NK-92 treated with Interleukin-12 subunit alpha and Interleukin-12 subunit beta, amount 100 ng/mL, for 24 hours (cell line): ENCODE measurements at regions not wholly inside any gene's neighbourhood (a gene's known extent, or its start where the extent isn't known, plus 50 kb on each side); places are given as distances from the start of the nearest gene placed in this dataset.

Source experiments
- DNase-seq: peaks from one replicate; lab custom pipeline; 2025; lab: John Stamatoyannopoulos, UW

DNA sequence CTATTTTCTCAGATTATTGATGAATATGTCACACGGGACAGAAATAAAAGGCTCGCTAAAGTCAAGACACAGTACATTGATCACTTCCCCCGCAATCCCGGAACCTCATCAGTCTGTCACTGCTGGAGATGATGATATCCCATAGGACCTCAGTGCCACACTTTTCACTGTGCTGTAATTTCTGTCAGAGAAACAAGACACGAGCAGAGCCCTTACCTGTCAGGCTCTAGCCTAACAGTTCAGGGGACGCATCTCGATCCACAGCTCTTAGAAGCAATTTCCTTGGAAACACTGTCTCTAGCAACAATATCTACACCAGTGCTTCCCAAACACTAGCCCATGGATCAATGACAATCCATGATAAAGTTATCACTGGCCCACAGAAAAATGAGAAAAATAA lies 140.0 kb downstream of the GRIN2B start:
- DNase-seq: no peak

DNA sequence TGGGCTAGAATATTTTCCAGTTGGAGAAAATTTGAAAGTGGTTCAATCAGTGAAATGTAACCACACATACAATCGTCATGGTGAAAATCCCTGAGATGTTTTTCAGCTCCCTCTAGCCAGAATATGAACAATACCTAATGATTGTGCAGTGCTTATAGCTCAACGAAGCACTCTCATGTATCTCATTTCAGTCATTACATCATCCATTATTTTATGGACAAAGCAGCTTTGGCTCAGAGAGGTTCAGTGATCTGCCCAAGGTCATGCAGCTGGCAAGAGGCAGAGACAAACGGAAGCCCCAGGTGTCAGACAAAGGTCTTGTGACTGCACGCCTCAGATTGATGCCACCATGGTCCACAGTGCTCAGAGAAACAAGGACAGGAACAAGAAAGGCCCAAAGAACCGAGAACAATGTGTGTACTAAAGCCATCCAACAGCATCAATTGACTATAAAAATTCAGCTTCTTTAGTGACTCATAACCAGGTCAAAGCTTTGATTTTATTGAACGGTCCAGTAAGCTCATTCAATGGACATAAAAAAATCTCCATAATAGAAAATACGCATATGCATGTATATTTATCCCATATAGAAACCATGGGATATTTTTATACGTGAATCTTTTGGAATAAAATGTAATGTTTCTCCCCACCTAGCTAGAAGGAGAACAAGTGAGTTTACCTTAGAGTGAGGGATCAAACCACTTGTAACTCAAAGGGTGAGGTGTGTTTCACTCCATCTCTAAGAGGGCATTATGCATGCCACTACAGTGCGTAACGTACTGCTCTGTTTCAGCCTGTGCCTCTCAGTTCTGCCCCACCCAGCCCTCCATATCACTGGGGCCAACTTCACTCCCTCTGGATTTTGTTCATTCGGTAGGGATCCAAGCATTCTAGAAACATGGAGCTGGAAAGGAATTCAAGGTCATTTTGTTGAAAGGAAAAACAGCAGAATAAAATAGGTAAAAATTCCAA lies 141.8 kb downstream of the GRIN2B start:
- no peak for DNase-seq

GRCh38 chr12:13836099-13836498 lies 145.3 kb downstream of the GRIN2B start:
- no peak for DNase-seq

DNA sequence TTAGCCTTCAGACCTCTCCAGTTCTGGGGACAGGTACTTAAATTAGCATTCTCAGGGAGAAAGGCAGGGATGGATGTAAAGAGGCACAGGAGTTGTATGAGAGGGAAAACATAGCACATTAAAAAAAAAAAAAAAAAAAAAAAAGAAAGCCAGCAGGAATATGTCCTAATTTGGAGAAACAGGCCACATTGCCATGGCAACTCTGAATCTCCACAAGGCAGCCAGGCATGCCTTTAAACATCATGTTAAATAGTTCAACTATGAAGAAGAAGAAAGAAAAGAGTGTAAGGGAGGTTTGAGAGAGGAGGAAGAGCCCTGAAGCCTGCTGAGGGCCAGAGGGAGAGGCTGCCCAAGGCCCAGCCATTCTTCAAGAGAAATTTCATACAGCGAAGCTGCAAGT lies 145.8 kb downstream of the GRIN2B start:
- no peak for DNase-seq

GRCh38 chr12:13834241-13834640 lies 147.2 kb downstream of the GRIN2B start:
- no peak for DNase-seq

GRCh38 chr12:13817131-13817530 lies 164.3 kb downstream of the GRIN2B start:
- no peak for DNase-seq

- no peak for DNase-seq
Observed at GRCh38 chr12:13816394-13816793, 165.0 kb downstream of the GRIN2B start.

- DNase-seq: no peak
Observed at GRCh38 chr12:13812168-13812567, 169.2 kb downstream of the GRIN2B start.

DNA sequence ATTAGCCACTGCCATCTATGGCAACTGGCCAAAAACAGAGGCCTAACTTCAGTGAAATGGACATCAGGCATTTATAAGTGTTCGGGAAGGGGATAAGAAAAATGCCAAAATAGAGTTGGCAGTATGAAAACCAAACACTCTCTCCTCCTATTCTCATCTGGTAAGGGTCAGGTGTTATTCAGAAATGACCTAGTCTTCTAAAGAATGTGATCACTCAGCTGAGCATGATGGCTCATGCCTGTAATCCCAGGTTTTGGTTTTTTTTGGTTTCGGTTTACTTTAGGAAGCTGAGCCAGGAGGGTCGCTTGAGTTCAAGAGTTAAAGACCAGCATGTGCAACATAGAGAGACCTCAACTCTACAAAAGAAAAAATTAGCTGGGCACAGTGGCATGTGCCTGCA lies 170.3 kb downstream of the GRIN2B start:
- DNase-seq: no peak

DNA sequence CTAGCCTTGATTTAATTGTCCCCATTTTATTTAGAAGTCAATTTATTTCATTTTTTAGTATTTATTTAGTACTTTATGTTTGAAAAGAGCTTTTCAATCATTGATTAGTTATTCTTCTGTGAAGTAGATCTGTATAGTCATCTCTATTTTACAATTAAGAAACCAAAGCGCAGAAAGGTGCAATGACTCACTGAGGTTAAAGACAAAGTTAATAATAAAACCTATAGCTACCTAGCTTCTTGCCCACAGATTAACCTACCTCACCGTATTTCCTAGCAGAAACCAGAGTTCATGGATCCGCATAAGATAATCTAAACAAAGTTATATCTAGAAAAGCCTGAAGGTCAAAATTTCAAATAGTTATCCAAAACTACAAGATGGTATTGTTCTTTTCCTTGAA lies 176.4 kb downstream of the GRIN2B start:
- no peak for DNase-seq

DNA sequence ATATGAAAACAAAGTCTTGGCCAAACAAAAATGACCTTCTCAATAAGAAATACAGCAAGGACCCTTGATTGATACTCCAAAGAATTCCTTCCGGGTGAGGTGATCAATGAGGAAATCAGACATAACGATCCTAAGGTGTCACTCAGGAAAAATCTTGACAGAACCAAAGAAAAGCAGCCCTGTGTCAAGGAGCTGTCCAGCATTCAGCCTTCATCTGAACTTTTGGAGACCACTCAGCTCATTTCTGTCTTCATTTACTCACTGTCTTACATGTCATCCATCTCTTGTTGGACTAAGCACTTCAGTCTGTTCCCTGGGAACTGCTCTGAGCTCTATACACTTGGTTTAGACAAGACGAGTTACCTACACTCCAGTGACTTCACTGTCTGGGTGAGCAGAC lies 179.9 kb downstream of the GRIN2B start:
- no peak for DNase-seq

DNA sequence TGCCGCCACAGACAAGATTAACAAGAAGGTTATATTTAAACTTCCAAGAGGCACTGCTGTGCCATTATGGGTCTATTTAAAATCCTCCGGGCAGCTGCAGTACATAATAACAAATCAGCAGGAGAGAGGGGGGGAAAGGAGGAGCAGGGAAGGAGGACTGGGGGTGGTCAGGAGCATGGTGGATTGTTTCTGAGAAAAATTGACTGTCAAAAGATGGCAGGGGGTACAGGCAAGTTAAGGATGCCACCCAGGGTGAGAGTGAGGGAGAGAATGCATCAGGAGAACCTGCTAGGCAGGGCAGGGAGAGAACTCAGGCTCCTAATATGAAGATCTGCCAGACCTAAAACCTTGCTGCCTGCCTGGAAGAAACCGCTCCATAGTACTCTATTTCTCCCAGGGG lies 181.8 kb downstream of the GRIN2B start:
- no peak for DNase-seq

GRCh38 chr12:13798162-13798561 lies 183.2 kb downstream of the GRIN2B start:
- no peak for DNase-seq

- no peak for DNase-seq
Observed at GRCh38 chr12:13794706-13795105, 186.7 kb downstream of the GRIN2B start.

GRCh38 chr12:13790317-13790716 lies 191.1 kb downstream of the GRIN2B start:
- no peak for DNase-seq

GRCh38 chr12:13788626-13789025 lies 192.8 kb downstream of the GRIN2B start:
- DNase-seq: no peak

GRCh38 chr12:13786646-13787045 lies 194.8 kb downstream of the GRIN2B start:
- DNase-seq: no peak

DNA sequence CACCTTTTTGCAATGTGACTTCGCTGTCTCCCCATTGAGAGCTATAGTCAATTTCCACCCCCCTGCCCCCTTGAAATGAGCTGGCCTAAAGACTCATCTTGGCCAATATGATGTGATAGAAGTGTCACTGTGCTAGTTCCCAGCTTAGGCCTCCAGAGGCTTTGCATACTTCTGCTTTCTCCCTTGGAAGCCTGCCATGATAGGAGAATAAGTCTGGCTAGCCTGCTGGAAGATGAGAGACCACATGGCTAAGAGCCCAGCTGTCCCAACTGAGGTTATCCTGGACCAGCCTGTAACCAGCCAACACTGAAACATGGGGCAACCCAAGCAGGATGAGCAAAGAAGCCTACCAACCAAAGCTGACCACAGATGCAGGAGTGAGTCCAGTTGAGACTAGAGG lies 196.9 kb downstream of the GRIN2B start:
- DNase-seq: no peak

DNA sequence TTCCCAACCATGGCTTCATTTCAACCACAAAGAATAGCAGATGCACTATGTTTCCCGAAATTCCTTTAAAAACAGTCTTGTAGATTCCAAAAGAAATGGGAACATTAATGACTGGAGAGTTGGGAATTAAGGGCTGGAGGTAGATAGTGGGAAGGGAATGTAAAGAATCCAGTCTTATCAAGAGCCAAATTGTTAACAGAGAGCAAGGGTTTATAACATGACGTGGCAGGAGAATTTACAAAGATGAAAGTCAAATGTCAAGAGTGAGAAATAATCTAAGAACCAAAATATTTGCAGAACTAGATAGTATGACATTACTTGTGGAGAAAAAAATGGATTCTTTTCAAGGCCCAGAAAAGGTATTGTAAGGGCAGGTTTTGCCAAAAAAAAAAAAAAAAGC lies 200.9 kb downstream of the GRIN2B start:
- no peak for DNase-seq

GRCh38 chr12:13777374-13777773 lies 204.0 kb downstream of the GRIN2B start:
- no peak for DNase-seq

DNA sequence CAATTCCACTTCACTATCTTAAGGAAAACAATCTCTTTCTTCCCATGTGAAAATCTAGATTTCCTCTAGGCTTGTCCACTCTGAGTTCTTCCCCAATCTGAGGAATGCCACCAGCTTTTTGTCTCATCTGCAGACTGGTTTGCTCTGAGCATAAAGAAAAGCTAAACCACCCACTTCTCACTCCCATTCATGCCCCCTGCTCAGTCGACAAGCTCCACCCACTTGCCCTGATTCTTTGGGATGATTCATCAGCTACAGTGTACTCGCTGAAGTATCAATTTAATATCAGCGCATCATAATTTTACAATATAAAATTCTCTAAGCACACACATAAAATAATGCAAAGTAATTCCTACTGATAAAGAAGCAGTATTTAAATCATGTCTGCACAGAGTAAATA lies 209.1 kb downstream of the GRIN2B start:
- no peak for DNase-seq

- no peak for DNase-seq
Observed at GRCh38 chr12:13770576-13770975, 210.8 kb downstream of the GRIN2B start.

DNA sequence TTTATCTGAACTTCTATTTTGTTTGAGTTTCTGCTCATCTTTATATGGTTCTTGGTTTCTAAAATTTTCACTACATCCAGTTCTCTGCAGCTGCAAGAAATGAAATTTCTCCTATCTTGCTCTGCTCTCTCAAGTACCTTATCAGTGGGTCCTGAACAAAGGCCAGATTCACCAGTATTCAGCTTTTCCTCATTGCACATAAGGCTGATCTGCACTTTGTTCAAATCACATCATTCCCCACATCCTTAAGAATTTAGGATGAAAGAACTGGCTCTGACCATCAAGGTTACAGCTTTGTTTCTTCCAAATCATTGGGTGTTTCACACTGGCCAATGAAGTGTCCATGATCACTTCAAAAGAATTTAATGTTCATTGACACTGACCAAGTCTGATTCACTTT lies 211.4 kb downstream of the GRIN2B start:
- no peak for DNase-seq

- DNase-seq: no peak
Observed at GRCh38 chr12:13769273-13769672, 212.1 kb downstream of the GRIN2B start.
